Stimulated activated CD4-positive, alpha-beta T cell treated with anti-CD3 and anti-CD28 coated beads, Interleukin-1b, Interleukin-23, amount 100 ng/mL, for 4 hours (primary cell): ENCODE measurements at regions not wholly inside any gene's neighbourhood (a gene's known extent, or its start where the extent isn't known, plus 50 kb on each side); places are given as distances from the start of the nearest gene placed in this dataset.

Source experiments
- DNase-seq, 2 donors: peaks; one replicate each; pipeline ENCODE4 v3.0.0-alpha.2; 2020; ENCODE audit warnings: low read depth in 2 of 2

DNA sequence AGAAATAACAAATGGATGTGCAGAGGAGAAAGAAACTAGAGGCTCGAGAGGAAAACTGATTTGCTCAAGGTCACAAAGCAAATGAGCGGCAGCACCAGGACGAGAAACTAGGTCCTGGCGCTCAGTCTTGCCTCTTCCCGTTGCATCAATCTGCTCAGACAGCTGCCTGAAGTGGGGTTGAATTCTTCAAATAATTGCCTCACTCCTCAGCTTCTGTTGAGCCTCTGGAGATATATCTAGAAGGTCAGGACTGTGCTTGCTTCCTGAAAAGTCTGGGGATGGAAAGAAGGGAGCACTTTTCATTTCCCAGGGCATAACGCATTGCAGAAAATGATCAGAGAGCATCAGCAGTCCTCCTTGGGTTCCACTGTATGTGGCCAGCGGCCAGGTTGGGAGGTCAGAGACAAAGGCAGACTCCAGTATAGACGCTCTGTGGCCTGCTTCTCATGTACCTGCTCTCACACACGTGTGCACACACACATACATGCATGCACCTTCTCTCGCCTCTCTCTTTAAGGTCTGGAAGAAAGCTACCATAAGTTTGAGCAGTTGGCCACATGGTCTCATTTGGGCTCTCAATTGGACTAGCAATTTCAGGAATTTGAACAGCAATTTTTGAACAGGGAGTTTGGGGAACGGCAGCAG lies 83.7 kb upstream of the DUSP5 start:
- DNase-seq, result no peak

- peak; percentile 65 to 85 for DNase-seq
Observed at GRCh38 chr10:110414548-110415309, 83.0 kb upstream of the DUSP5 start.

DNA sequence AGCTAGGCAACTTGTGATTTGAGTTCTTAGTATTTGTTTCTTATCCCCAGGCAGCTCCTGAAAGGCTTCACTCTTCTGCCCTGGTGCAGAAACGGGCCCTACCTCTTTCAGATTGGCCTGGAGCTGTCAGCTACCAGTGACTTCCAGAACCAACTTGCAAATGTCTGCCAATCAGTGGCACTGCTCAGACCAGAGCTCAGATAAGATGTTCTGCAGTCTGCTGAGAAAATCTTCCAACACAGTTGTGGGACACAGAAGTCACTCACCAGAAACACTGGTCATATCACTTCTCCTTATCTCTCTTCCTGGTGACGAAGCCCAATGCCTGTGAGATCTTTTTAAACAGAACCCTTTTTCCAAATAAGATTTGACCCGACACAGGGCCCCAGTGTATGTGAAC lies 81.9 kb upstream of the DUSP5 start:
- no peak for DNase-seq

DNA sequence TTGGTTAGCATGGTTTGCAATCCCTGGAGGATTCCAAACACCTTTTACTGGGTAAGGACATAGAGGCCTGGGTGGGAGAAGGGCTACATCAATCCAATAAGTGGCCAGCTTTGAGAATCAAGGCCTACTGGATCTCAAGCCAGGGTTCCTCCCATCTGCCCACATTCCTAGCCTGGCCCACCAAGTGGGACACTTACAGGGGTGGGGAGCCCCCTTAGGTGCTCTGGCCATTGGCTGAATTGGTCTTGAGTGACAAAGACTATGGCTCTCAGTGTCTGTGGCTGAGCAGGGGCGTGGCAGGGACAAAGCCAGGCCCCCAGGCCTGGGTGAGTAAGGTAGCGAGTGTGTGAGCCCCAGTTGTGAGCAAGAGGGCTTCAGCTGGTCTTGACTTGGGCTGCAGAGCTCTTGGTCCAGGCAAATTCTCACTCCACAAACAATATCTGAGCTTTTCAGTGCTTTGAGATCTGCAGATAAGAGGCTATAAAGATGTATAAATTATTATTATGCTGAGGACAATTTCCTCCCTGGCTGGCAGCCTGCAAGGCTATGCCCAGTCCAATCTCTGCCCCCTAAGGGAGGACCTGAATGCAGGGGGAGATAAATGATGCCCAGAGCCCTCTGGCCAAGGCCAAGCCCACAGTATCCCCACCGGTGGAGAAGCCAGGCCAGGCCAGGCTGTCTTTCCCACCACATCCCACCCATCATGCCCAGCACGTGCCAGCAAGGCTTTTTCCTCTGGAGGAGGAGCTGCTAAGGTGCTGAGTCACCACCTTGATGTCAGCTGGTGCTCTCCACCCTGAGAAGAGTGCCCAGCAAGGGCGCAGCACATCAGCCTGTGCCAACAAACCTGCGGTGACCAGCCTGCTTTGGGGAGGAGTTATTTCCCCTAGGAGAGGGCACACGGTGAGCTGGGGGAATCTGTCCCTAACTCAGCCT lies 80.7 kb upstream of the DUSP5 start:
- no peak for DNase-seq

- no peak for DNase-seq
Observed at GRCh38 chr10:110418218-110418617, 79.5 kb upstream of the DUSP5 start.

- no peak for DNase-seq
Observed at GRCh38 chr10:110419265-110419664, 78.4 kb upstream of the DUSP5 start.

- no peak for DNase-seq
Observed at GRCh38 chr10:110420401-110421193, 77.1 kb upstream of the DUSP5 start.

DNA sequence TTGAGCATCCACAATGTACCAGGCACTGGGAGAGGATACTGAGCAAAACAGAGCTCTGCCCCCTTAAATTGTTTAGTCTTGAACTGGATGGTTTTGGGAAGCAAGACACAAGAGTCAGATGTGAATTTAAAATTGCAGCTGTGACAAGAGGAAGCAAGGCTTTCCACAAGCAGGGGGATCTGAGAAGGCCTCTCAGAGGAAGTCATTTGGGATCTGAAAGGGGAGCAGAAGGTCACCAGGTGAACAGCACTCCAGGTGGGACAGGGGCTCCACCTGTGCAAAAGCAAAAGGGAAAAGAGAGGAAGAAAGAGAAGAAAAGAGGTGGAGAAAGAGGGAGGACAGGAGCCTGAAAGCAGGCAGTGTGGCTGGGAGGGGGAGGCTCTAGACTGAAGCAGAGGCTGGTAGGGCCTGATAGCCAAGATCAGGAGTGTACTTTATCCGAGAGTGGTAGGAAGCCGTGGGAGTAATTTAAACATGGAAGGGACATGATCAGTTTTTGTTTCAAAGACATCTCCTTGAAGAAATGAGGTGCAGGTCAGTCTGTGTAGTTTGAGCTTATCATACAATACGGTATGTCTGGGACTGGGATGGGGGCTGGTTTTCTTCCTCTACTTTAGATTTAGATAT lies 76.1 kb upstream of the DUSP5 start:
- no peak for DNase-seq

DNA sequence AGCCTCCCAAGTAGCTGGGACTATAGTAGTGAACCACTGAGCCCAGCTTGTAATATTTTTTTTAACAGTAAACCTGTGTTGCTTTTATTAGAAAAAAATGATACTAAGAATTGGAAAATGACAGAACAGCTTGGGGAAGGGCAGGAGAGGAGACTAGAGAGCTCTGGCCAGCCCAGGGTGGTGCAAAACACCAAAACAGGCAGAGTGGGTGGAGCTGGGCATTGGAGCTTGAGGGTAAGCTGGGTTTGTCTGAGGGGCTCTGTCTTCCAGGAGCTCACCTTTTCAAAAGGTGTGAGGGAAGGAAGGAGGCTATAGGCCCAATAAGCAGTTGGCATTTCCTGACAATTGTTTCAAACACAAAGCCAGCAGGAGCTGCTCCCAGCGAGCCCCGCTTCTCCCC lies 75.2 kb upstream of the DUSP5 start:
- no peak for DNase-seq

- DNase-seq, result no peak
Observed at GRCh38 chr10:110423650-110424049, 74.1 kb upstream of the DUSP5 start.

GRCh38 chr10:110425684-110426293 lies 71.9 kb upstream of the DUSP5 start:
- DNase-seq, result no peak

- no peak for DNase-seq
Observed at GRCh38 chr10:110426294-110427181, 71.2 kb upstream of the DUSP5 start.

GRCh38 chr10:110429301-110429700 lies 68.4 kb upstream of the DUSP5 start:
- no peak for DNase-seq

DNA sequence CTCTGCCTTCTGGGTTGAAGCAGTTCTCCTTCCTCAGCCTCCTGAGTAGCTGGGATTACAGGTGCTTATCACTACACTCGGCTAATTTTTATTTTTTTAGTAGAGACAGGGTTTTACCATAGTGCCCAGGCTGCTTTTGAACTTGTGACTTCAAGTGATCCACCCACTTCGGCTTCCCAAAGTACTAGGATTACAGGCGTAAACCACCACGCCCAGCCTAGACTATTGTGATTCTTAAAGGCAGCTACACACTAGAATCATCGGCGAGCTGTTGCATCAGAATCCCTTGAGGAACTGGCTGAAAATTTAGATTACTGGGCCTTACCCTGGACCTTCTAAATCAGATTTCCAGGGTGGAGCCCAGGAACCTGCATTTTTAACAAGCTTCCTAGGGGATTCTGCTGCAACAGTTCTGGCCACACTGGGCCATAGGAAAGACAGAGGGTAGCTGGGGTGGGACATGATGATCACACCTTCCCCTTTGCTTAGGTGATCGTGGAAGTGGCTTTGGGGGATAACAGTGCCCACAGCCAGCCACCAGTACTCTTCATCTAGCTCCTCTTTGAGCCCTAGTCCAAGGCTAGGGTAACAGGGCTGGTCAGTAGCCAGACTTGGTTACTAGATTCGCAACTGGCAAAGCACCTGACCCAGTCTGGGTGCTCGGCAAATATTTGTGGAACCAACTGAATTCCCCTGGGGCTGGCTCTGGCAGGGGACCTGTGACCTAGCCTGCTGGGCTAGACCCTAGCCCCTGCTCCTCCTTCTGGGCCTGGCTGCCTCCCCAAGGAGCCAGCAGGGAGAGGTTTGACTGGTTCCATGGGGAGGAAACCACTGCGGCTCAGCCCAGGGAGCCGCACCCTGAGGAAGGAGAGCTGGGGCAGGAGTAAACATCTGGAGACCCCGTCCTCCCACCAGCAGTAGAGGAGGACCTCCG lies 67.1 kb upstream of the DUSP5 start:
- no peak for DNase-seq

DNA sequence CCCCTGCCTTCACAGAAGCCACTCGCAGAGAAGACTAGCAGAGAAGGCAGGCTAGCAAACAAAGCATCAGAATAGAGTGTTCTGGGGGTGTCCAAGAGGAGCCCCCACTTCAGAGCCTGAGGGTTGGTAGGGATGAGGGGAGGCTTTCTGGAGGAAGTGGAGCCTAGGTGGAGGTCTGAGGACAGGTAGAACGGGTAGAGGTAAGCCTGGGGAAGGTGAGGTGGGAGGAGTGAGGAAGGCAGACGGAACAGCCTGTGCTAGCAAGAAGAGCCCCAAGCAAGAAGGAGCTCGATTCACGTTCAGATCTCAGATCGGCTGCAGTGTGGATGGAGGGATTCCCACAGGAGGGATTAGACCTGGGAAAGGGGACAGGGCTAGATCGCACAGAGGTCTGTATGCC lies 66.0 kb upstream of the DUSP5 start:
- DNase-seq, result no peak

GRCh38 chr10:110432084-110432483 lies 65.6 kb upstream of the DUSP5 start:
- no peak for DNase-seq

- DNase-seq, result no peak
Observed at GRCh38 chr10:110432814-110433565, 64.7 kb upstream of the DUSP5 start.

GRCh38 chr10:110433740-110434139 lies 64.0 kb upstream of the DUSP5 start:
- DNase-seq, result no peak
